ENCODE measurements at regions not wholly inside any gene's neighbourhood (a gene's known extent, or its start where the extent isn't known, plus 50 kb on each side); places are given as distances from the start of the nearest gene placed in this dataset.

- FAIRE-seq (no peak), ATAC-seq (no peak), DNase-seq (ENCODE audit: extremely low read depth in 1 of 4, low spot score in 3 of 4) (no peak)
- H3K4me1 ChIP-seq (replicated peaks in 1 of 2; ENCODE audit: control insufficient read depth in 2 of 2, insufficient read depth in 2 of 2, low read length in 2 of 2), result peaks cover 9 to 35% of the 10 kb centered on the region in 2 experiments
- peaks cover 15% of the 10 kb centered on the region for H3K9me3 ChIP-seq (replicated peaks; ENCODE audit: control insufficient read depth, insufficient read depth, low read depth, low read length)
- 78% methylated on average over 3 of the region's 3 CpGs for WGBS (ENCODE audit: insufficient coverage, low coverage, missing lambda C conversion rate)
- no peak for TF ChIP-seq GTF2E2 (tag; IDR thresholded peaks at IDR 0.05)
- TF ChIP-seq NUFIP1 (IDR thresholded peaks at IDR 0.05; ENCODE audit: partially characterized antibody), result no peak
- TF ChIP-seq KDM4B (IDR thresholded peaks at IDR 0.05; ENCODE audit: borderline replicate concordance in 2 of 2, low read depth in 1 of 2), result no peak
- no peak for TF ChIP-seq NR2C2 (CRISPR knock-in tag; IDR thresholded peaks at IDR 0.05)
- TF ChIP-seq NR2C2 (tag; IDR thresholded peaks at IDR 0.05), result no peak
- no peak for TF ChIP-seq CXXC5 (CRISPR knock-in tag; IDR thresholded peaks at IDR 0.05)
- no peak for TF ChIP-seq CBFB (CRISPR knock-in tag; IDR thresholded peaks at IDR 0.05)
- TF ChIP-seq ZNF445 (CRISPR knock-in tag; IDR thresholded peaks at IDR 0.05; ENCODE audit: low read depth), result no peak
- no peak for TF ChIP-seq HOXB6 (CRISPR knock-in tag; IDR thresholded peaks at IDR 0.05; ENCODE audit: borderline replicate concordance)
- H3K27me3 ChIP-seq (ENCODE audit: control insufficient read depth in 2 of 2, insufficient read depth in 2 of 2, low read length in 2 of 2), result no peaks in the 10 kb centered on the region
- CTCF ChIA-PET (ENCODE audit: low intra/inter-chr PET ratio), result no interaction called here
- no peak overlapping the region for H3K9ac ChIP-seq (ENCODE audit: insufficient read depth in 1 of 2, low read depth in 2 of 2, low read length in 2 of 2)
- H3K36me3 ChIP-seq (ENCODE audit: control insufficient read depth, insufficient read depth, low read length), result peaks cover 3% of the 10 kb centered on the region; the same call in 1 of the 3 replicates
- POLR2A ChIA-PET, result no interaction called here
- no peak overlapping the region for H2AFZ ChIP-seq (ENCODE audit: low read depth, low read length)
- intact Hi-C loops (cut with micrococcal nuclease), result no loop called here
- no peak overlapping the region for H3K4me2 ChIP-seq (ENCODE audit: insufficient read depth, low read length)
- no peak overlapping the region for H3K4me3 ChIP-seq
- no peak overlapping the region for H3K27ac ChIP-seq (ENCODE audit: extremely low read depth, low read depth, low read length)
- no TSS peak for BruUV-seq (replicated peaks)
- H4K20me1 ChIP-seq (replicated peaks; ENCODE audit: control insufficient read depth, insufficient read depth, low read length), result no peaks in the 10 kb centered on the region
- H3K79me2 ChIP-seq (ENCODE audit: control insufficient read depth, insufficient read depth, low read length), result no peaks in the 10 kb centered on the region
- H3K9me1 ChIP-seq (ENCODE audit: control insufficient read depth, insufficient read depth, low read length), result no peaks in the 10 kb centered on the region
- in situ Hi-C loops (cut with MboI), result no loop called here
Observed at GRCh38 chr5:72600391-72600981, 93.3 kb upstream of the ZNF366 start.
